DOHH2 (cell line): ENCODE measurements at regions not wholly inside any gene's neighbourhood (a gene's known extent, or its start where the extent isn't known, plus 50 kb on each side); places are given as distances from the start of the nearest gene placed in this dataset.

Experiments used
- H3F3A ChIP-seq: fragments of 200-600 bp; sonication (generic), shearing (Covaris generic); 2 replicates; pipeline ENCODE4 v1.6.0; 2016; ENCODE audit warnings: antibody characterized with exemption, mild to moderate bottlenecking; ENCODE audit not compliant: control insufficient read depth, insufficient read depth
- H3K27ac ChIP-seq: fragments of 200-600 bp; sonication (generic); 2 replicates; pipeline ENCODE4 v1.5.1; 2014; ENCODE audit warnings: low read depth, mild to moderate bottlenecking, low read length, moderate library complexity
- H3K27me3 ChIP-seq: fragments of 200-600 bp; sonication (generic); 2 replicates; pipeline ENCODE4 v1.6.1; 2014; ENCODE audit warnings: mild to moderate bottlenecking, low read length, mixed read lengths; ENCODE audit not compliant: control insufficient read depth
- H3K36me3 ChIP-seq: fragments of 200-600 bp; sonication (generic); 2 replicates; pipeline ENCODE4 v1.6.1; 2014; ENCODE audit warnings: mild to moderate bottlenecking, low read length, moderate library complexity, mixed read lengths; ENCODE audit not compliant: control insufficient read depth
- H3K4me1 ChIP-seq: fragments of 200-600 bp; sonication (generic); 2 replicates; pipeline ENCODE4 v1.6.1; 2014; ENCODE audit warnings: mild to moderate bottlenecking, low read length, mixed read lengths; ENCODE audit not compliant: control insufficient read depth
- H3K4me2 ChIP-seq: fragments of 200-600 bp; sonication (generic); 2 replicates; pipeline ENCODE4 v1.6.0; 2014; ENCODE audit warnings: mild to moderate bottlenecking, low read length, moderate library complexity
- H3K4me3 ChIP-seq: fragments of 200-600 bp; sonication (generic); 2 replicates; pipeline ENCODE4 v1.5.1; 2014; ENCODE audit warnings: mild to moderate bottlenecking, low read length, mixed read lengths
- H3K79me2 ChIP-seq: fragments of 200-600 bp; sonication (generic); 2 replicates; pipeline ENCODE4 v1.6.1; 2014; ENCODE audit warnings: mild to moderate bottlenecking, low read length, mixed read lengths; ENCODE audit not compliant: control insufficient read depth
- H3K9me2 ChIP-seq: fragments of 200-600 bp; sonication (generic); replicated peaks from 2 replicates; pipeline ENCODE4 v1.6.1; 2014; ENCODE audit warnings: mild to moderate bottlenecking, low read length, mixed read lengths; ENCODE audit not compliant: control insufficient read depth
- H3K9me3 ChIP-seq: fragments of 200-600 bp; sonication (generic); 2 replicates; pipeline ENCODE4 v1.6.1; 2014; ENCODE audit warnings: antibody characterized with exemption, low read length, mixed read lengths; ENCODE audit not compliant: control insufficient read depth, insufficient read depth
- H4K20me1 ChIP-seq: fragments of 200-600 bp; sonication (generic); 2 replicates; pipeline ENCODE4 v1.6.0; 2014; ENCODE audit warnings: low read depth, mild to moderate bottlenecking, antibody characterized with exemption, low read length, moderate library complexity; ENCODE audit not compliant: control insufficient read depth, insufficient read depth
- EZH2phosphoT487 ChIP-seq: fragments of 200-600 bp; sonication (generic); IDR thresholded peaks from 2 replicates; pipeline ENCODE4 v1.6.1; 2017; ENCODE audit warnings: borderline replicate concordance, mild to moderate bottlenecking, antibody characterized with exemption, low read length, moderate library complexity, mixed read lengths
- TF ChIP-seq, protein P1 (sequence below): fragments of 200-600 bp; sonication (generic); IDR thresholded peaks from one replicate; pipeline ENCODE4 v1.5.1; 2014; ENCODE audit warnings: antibody characterized with exemption, mild to moderate bottlenecking, low read depth, low read length; ENCODE audit not compliant: poor library complexity, severe bottlenecking

DNA sequence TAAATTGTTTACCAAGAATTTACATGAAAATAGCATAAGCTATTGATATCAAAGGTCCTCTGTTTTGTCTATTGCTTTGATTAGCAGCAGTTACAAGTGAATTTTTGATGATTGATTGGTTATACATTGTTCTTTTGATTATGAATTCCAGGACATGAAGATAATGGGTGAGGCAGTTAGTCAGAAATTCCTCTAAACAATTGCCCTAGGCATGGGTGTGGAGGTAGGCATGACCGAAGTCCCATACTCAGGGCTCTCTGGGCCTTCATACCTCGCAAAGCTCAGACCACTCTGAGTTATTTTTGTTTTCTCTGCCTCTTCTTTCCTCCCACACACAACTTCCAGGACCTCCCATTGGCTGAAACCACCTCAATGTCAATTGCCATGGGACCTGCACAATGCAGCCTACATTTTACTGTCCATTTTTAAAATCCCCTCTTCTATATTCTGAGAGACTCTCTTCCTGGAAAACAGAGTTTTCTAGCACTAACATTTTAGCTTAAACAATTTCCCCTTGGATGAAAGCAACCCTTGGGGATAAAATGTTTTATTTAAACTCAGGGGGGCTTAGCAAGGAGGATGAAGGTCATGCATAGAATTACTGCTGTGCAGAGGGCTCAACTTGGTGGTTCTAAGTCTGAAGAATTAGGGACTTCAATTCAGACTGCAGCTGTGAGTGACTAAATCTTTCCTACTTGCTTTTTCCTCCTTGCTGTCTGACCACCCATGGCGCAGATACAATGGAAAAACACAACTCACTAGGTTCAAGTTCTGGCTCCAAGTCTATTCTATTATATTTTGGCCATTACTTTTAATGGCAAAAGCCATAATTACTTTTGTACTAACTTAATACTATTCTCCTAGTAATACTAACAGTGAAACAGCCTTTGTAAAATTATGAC lies 594.8 kb downstream of the NTRK3 start:
- Histone ChIP-seq H3K9me3 (no peaks in the 10 kb centered on the region), H3K9me2 (no peaks in the 10 kb centered on the region), H3K27me3 (no peaks in the 10 kb centered on the region), H3K36me3 (no peaks in the 10 kb centered on the region), H3K4me1 (no peaks in the 10 kb centered on the region), H4K20me1 (no peaks in the 10 kb centered on the region), H3K4me3 (no peak overlapping the region), H3F3A (no peaks in the 10 kb centered on the region), H3K27ac (no peak overlapping the region), H3K4me2 (no peak overlapping the region), H3K79me2 (no peaks in the 10 kb centered on the region)
- TF ChIP-seq, protein P1, sequence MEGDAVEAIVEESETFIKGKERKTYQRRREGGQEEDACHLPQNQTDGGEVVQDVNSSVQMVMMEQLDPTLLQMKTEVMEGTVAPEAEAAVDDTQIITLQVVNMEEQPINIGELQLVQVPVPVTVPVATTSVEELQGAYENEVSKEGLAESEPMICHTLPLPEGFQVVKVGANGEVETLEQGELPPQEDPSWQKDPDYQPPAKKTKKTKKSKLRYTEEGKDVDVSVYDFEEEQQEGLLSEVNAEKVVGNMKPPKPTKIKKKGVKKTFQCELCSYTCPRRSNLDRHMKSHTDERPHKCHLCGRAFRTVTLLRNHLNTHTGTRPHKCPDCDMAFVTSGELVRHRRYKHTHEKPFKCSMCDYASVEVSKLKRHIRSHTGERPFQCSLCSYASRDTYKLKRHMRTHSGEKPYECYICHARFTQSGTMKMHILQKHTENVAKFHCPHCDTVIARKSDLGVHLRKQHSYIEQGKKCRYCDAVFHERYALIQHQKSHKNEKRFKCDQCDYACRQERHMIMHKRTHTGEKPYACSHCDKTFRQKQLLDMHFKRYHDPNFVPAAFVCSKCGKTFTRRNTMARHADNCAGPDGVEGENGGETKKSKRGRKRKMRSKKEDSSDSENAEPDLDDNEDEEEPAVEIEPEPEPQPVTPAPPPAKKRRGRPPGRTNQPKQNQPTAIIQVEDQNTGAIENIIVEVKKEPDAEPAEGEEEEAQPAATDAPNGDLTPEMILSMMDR, result no peak
- no peak for TF ChIP-seq EZH2phosphoT487

- H3K4me1 ChIP-seq, result no peaks in the 10 kb centered on the region
- H3K4me3 ChIP-seq, result no peak overlapping the region
- H3K9me3 ChIP-seq, result no peaks in the 10 kb centered on the region
- H3K4me2 ChIP-seq, result no peak overlapping the region
- H3K27ac ChIP-seq, result no peak overlapping the region
- H3K9me2 ChIP-seq, result no peaks in the 10 kb centered on the region
- no peaks in the 10 kb centered on the region for H4K20me1 ChIP-seq
- TF ChIP-seq, protein P1, result no peak
- TF ChIP-seq EZH2phosphoT487, result no peak
- H3K27me3 ChIP-seq, result no peaks in the 10 kb centered on the region
- H3K79me2 ChIP-seq, result no peaks in the 10 kb centered on the region
- H3F3A ChIP-seq, result no peaks in the 10 kb centered on the region
- no peaks in the 10 kb centered on the region for H3K36me3 ChIP-seq
Observed at GRCh38 chr15:87660251-87661129, 596.0 kb downstream of the NTRK3 start.

DNA sequence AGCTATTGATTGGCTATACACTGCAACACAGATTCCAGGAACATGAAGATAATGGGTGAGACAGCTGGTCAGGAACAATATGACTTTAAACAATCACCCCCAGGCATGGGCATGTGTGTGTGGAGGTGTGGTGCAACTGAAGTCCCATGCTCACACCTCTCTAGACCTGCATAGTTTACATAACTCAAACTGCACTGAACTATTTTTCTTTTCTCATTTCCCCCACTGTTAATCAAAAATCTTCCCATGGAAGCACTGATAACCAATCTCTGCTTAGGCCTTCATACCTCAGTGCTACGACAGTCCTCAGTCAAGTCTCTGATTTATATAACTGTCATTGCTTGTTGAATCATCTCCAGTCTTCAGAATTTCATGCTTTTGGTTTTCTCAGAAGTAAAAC lies 600.2 kb downstream of the NTRK3 start:
- Histone ChIP-seq H3K27me3 (no peaks in the 10 kb centered on the region), H4K20me1 (no peaks in the 10 kb centered on the region), H3K4me3 (no peak overlapping the region), H3K4me2 (no peak overlapping the region), H3K36me3 (no peaks in the 10 kb centered on the region), H3F3A (no peaks in the 10 kb centered on the region), H3K9me3 (no peaks in the 10 kb centered on the region), H3K9me2 (no peaks in the 10 kb centered on the region), H3K27ac (no peak overlapping the region), H3K79me2 (no peaks in the 10 kb centered on the region), H3K4me1 (no peaks in the 10 kb centered on the region)
- no peak for TF ChIP-seq EZH2phosphoT487
- TF ChIP-seq, protein P1, result no peak
